ENCODE measurements at regions not wholly inside any gene's neighbourhood (a gene's known extent, or its start where the extent isn't known, plus 50 kb on each side); places are given as distances from the start of the nearest gene placed in this dataset.

- TF ChIP-seq, protein P1, sequence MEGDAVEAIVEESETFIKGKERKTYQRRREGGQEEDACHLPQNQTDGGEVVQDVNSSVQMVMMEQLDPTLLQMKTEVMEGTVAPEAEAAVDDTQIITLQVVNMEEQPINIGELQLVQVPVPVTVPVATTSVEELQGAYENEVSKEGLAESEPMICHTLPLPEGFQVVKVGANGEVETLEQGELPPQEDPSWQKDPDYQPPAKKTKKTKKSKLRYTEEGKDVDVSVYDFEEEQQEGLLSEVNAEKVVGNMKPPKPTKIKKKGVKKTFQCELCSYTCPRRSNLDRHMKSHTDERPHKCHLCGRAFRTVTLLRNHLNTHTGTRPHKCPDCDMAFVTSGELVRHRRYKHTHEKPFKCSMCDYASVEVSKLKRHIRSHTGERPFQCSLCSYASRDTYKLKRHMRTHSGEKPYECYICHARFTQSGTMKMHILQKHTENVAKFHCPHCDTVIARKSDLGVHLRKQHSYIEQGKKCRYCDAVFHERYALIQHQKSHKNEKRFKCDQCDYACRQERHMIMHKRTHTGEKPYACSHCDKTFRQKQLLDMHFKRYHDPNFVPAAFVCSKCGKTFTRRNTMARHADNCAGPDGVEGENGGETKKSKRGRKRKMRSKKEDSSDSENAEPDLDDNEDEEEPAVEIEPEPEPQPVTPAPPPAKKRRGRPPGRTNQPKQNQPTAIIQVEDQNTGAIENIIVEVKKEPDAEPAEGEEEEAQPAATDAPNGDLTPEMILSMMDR (IDR thresholded peaks at IDR 0.05; ENCODE audit: low read depth, low read length, poor library complexity, severe bottlenecking): no peak
- no peak for TF ChIP-seq EZH2phosphoT487 (IDR thresholded peaks at IDR 0.05; ENCODE audit: borderline replicate concordance, low read length)
Measured at GRCh38 chrX:38941675-38942074, 140.4 kb downstream of the MID1IP1 start.

All from DOHH2 (cell line).